Suprapubic skin (tissue), 4 donors: ENCODE measurements at regions not wholly inside any gene's neighbourhood (a gene's known extent, or its start where the extent isn't known, plus 50 kb on each side); places are given as distances from the start of the nearest gene placed in this dataset.

Source experiments
- CTCF ChIP-seq, 2 donors: fragments of 200-600 bp in 1 of 2; fragments of 450-650 bp in 1 of 2; sonication (generic) in 1 of 2; IDR thresholded peaks; one replicate each; pipeline ENCODE4 v1.5.1; 2016 to 2019; ENCODE audit warnings: antibody characterized with exemption in 2 of 2, mild to moderate bottlenecking in 1 of 2, moderate library complexity in 1 of 2
- EP300 ChIP-seq: sonication (generic); formaldehyde crosslinking; IDR thresholded peaks from one replicate; pipeline ENCODE4 v1.6.1; 2017; ENCODE audit warnings: antibody characterized with exemption
- POLR2A ChIP-seq, 2 donors: fragments of 450-650 bp; IDR thresholded peaks; one replicate each; pipeline ENCODE4 v1.6.1; 2017; ENCODE audit warnings: antibody characterized with exemption in 2 of 2, mild to moderate bottlenecking in 2 of 2, moderate library complexity in 2 of 2
- POLR2AphosphoS5 ChIP-seq, 3 donors: sonication (generic); formaldehyde crosslinking; IDR thresholded peaks; one replicate each; pipeline ENCODE4 v1.6.1; 2017; ENCODE audit warnings: antibody characterized with exemption in 3 of 3

GRCh38 chr22:47556473-47556872, 794.0 kb downstream of the TBC1D22A start:
- no peak for TF ChIP-seq POLR2AphosphoS5 (IDR thresholded peaks at IDR 0.05)
- no peak for TF ChIP-seq POLR2A (IDR thresholded peaks at IDR 0.05)
- TF ChIP-seq CTCF (IDR thresholded peaks at IDR 0.05) = no peak
- TF ChIP-seq EP300 = no peak
